ENCODE measurements at regions not wholly inside any gene's neighbourhood (a gene's known extent, or its start where the extent isn't known, plus 50 kb on each side); places are given as distances from the start of the nearest gene placed in this dataset.

- no peak for DNase-seq
Observed at GRCh38 chr14:42856106-42856505, 1249.4 kb downstream of the LRFN5 start.

- no peak for DNase-seq
Observed at GRCh38 chr14:42855085-42855484, 1248.4 kb downstream of the LRFN5 start.

GRCh38 chr14:42854061-42854460 lies 1247.4 kb downstream of the LRFN5 start:
- no peak for DNase-seq

GRCh38 chr14:42848652-42849051 lies 1242.0 kb downstream of the LRFN5 start:
- no peak for DNase-seq

GRCh38 chr14:42814817-42815216 lies 1208.1 kb downstream of the LRFN5 start:
- DNase-seq, result no peak

GRCh38 chr14:42806909-42807315 lies 1200.2 kb downstream of the LRFN5 start:
- no peak for DNase-seq

- DNase-seq, result no peak
Observed at GRCh38 chr14:42804141-42804540, 1197.5 kb downstream of the LRFN5 start.

GRCh38 chr14:42802346-42802745 lies 1195.7 kb downstream of the LRFN5 start:
- DNase-seq, result no peak

- no peak for DNase-seq
Observed at GRCh38 chr14:42792166-42792565, 1185.5 kb downstream of the LRFN5 start.

GRCh38 chr14:42782754-42783153 lies 1176.1 kb downstream of the LRFN5 start:
- DNase-seq, result no peak

GRCh38 chr14:42778984-42779383 lies 1172.3 kb downstream of the LRFN5 start:
- DNase-seq, result no peak

- DNase-seq, result no peak
Observed at GRCh38 chr14:42750771-42751170, 1144.1 kb downstream of the LRFN5 start.

- no peak for DNase-seq
Observed at GRCh38 chr14:42742084-42742483, 1135.4 kb downstream of the LRFN5 start.

GRCh38 chr14:42736408-42736807 lies 1129.7 kb downstream of the LRFN5 start:
- no peak for DNase-seq

- no peak for DNase-seq
Observed at GRCh38 chr14:42734041-42734440, 1127.4 kb downstream of the LRFN5 start.

- no peak for DNase-seq
Observed at GRCh38 chr14:42732005-42732404, 1125.3 kb downstream of the LRFN5 start.

GRCh38 chr14:42731480-42731879 lies 1124.8 kb downstream of the LRFN5 start:
- DNase-seq, result no peak

- DNase-seq, result no peak
Observed at GRCh38 chr14:42729681-42730080, 1123.0 kb downstream of the LRFN5 start.

- no peak for DNase-seq
Observed at GRCh38 chr14:42719391-42719790, 1112.7 kb downstream of the LRFN5 start.

GRCh38 chr14:42715316-42715715 lies 1108.6 kb downstream of the LRFN5 start:
- DNase-seq, result no peak

- no peak for DNase-seq
Observed at GRCh38 chr14:42710071-42710470, 1103.4 kb downstream of the LRFN5 start.

GRCh38 chr14:42703501-42703900 lies 1096.8 kb downstream of the LRFN5 start:
- DNase-seq, result no peak

GRCh38 chr14:42687421-42687820 lies 1080.7 kb downstream of the LRFN5 start:
- no peak for DNase-seq

- DNase-seq, result no peak
Observed at GRCh38 chr14:42683707-42684106, 1077.0 kb downstream of the LRFN5 start.

GRCh38 chr14:42676636-42677035 lies 1070.0 kb downstream of the LRFN5 start:
- no peak for DNase-seq

GRCh38 chr14:42673963-42674362 lies 1067.3 kb downstream of the LRFN5 start:
- no peak for DNase-seq
